ENCODE measurements at regions not wholly inside any gene's neighbourhood (a gene's known extent, or its start where the extent isn't known, plus 50 kb on each side); places are given as distances from the start of the nearest gene placed in this dataset.

GRCh38 chr5:89327608-89328007 lies 444.6 kb upstream of the MEF2C start:
- Histone ChIP-seq H2AFZ (ENCODE audit: low read length) (no peak overlapping the region), H3K4me2 (ENCODE audit: insufficient read depth in 1 of 2, low read depth in 2 of 2, low read length in 2 of 2) (no peak overlapping the region), H4K8ac (ENCODE audit: extremely low read depth, insufficient read depth, low read length) (no peak overlapping the region), H3K14ac (ENCODE audit: insufficient read length) (no peak overlapping the region), H2BK20ac (ENCODE audit: low read length) (no peak overlapping the region), H3K56ac (replicated peaks; ENCODE audit: insufficient read length, low read depth, low read length) (no peak overlapping the region), H3K27me3 (replicated peaks in 1 of 4; ENCODE audit: control insufficient read depth in 3 of 4, extremely low read depth in 1 of 4, insufficient read depth in 3 of 4, low read length in 3 of 4) (no peaks in the 10 kb centered on the region), H4K91ac (replicated peaks; ENCODE audit: insufficient read length, low read length) (no peak overlapping the region), H4K20me1 (replicated peaks in 1 of 2; ENCODE audit: control insufficient read depth in 1 of 2, insufficient read depth in 2 of 2, low read length in 2 of 2) (no peaks in the 10 kb centered on the region), H2AK5ac (ENCODE audit: low read depth, low read length) (no peak overlapping the region), H3K9me3 (ENCODE audit: insufficient read depth in 2 of 2, low read depth in 1 of 2, low read length in 1 of 2) (no peaks in the 10 kb centered on the region), H3K79me2 (ENCODE audit: control insufficient read depth in 1 of 2, insufficient read depth in 2 of 2, low read length in 2 of 2) (no peaks in the 10 kb centered on the region), H3K4me3 (ENCODE audit: extremely low read depth in 1 of 4, insufficient read depth in 2 of 4, low read depth in 3 of 4, low read length in 4 of 4) (no peak overlapping the region), H3K9ac (replicated peaks in 1 of 4; ENCODE audit: extremely low read depth in 1 of 4, low read depth in 3 of 4, low read length in 3 of 4) (no peak overlapping the region), H2BK12ac (ENCODE audit: low read depth, low read length) (no peak overlapping the region), H2BK15ac (ENCODE audit: low read length) (no peak overlapping the region), H2BK5ac (ENCODE audit: low read depth, low read length) (no peak overlapping the region), H3K23me2 (ENCODE audit: low read depth, low read length) (no peaks in the 10 kb centered on the region), H3K18ac (ENCODE audit: extremely low read depth, low read length) (no peak overlapping the region), H4K5ac (ENCODE audit: insufficient read length, low read depth, low read length) (no peak overlapping the region), H3K4ac (replicated peaks; ENCODE audit: insufficient read length, low read depth, low read length) (no peak overlapping the region), H3K23ac (ENCODE audit: insufficient read length) (no peak overlapping the region), H2BK120ac (replicated peaks; ENCODE audit: low read depth, low read length) (no peak overlapping the region), H3K4me1 (replicated peaks in 1 of 4; ENCODE audit: control insufficient read depth in 3 of 4, insufficient read depth in 4 of 4, low read length in 3 of 4) (no peaks in the 10 kb centered on the region), H3K79me1 (ENCODE audit: low read depth, low read length) (no peaks in the 10 kb centered on the region), H3K27ac (ENCODE audit: low read depth, low read length) (no peak overlapping the region), H3K36me3 (ENCODE audit: control insufficient read depth in 2 of 4, insufficient read depth in 4 of 4, low read length in 3 of 4) (no peaks in the 10 kb centered on the region)
- TF ChIP-seq CHD1 (IDR thresholded peaks at IDR 0.05; ENCODE audit: low read depth, low read length) = no peak
- no peak for TF ChIP-seq TCF12 (IDR thresholded peaks at IDR 0.05; ENCODE audit: low read depth, low read length)
- ChIA-PET CTCF (ENCODE audit: partially characterized antibody) (no interaction called here), POLR2A (ENCODE audit: partially characterized antibody) (no interaction called here)
- FAIRE-seq (no peak), DNase-seq (ENCODE audit: low read depth in 1 of 2, low spot score in 2 of 2) (no peak)
- 90% methylated on average over 3 of the region's 3 CpGs; no CpG with 5 or more reads in 1 of the 2 experiments for WGBS, 2 experiments (ENCODE audit: extremely low coverage in 1 of 2, insufficient coverage in 1 of 2, insufficient read length in 1 of 2, insufficient replicate concordance in 2 of 2, low coverage in 1 of 2, low lambda C conversion rate in 2 of 2, missing lambda C conversion rate in 1 of 2)
